GM12878 (cell line): ENCODE measurements at regions not wholly inside any gene's neighbourhood (a gene's known extent, or its start where the extent isn't known, plus 50 kb on each side); places are given as distances from the start of the nearest gene placed in this dataset.

Experiments
- ATAC-seq: fragments of 200-7000 bp; cut with Tn5 transposase; 3 replicates; pipeline ENCODE4 v1.9.1; 2020; ENCODE audit warnings: mild to moderate bottlenecking, moderate library complexity
- BruUV-seq: library from RNA; stranded (reverse); fragments of 400-500 nt; replicated peaks from 2 replicates; lab custom pipeline; 2021; lab: Mats Ljungman, UMichigan
- CTCF ChIA-PET: fragments of 300-600 bp; sonication (Branson Sonifier 250); formaldehyde crosslinking; extraction: SDS; loops from one replicate; lab custom pipeline; 2021; ENCODE audit warnings: inconsistent platforms; lab: Yijun Ruan, JAX
- POLR2A ChIA-PET: fragments of 350-600 bp; formaldehyde crosslinking; extraction: SDS; loops from one replicate; lab custom pipeline; 2021; ENCODE audit warnings: inconsistent platforms; lab: Charles Lee
- RAD21 ChIA-PET: fragments of 300-600 bp; sonication (Branson Sonifier 250); formaldehyde crosslinking; loops from one replicate; lab custom pipeline; 2023; ENCODE audit warnings: antibody characterized with exemption; ENCODE audit not compliant: unreplicated experiment; lab: Charles Lee
- SMC1A ChIA-PET: fragments of 300-600 bp; sonication (Branson Sonifier 250); formaldehyde crosslinking; loops from one replicate; lab custom pipeline; 2023; ENCODE audit not compliant: unreplicated experiment, uncharacterized antibody; lab: Charles Lee
- DNase-seq: peaks from one replicate; pipeline ENCODE4 v3.0.0-alpha.2; 2011; ENCODE audit warnings: low read depth, low spot score
- FAIRE-seq: peaks from 3 replicates; lab custom pipeline; 2011; peaks lifted over from hg19 to GRCh38; lab: Jason Lieb, UNC
- H2AFZ ChIP-seq: 2 replicates; pipeline ENCODE4 v1.6.0; 2011; ENCODE audit warnings: low read depth, low read length, control low read depth; ENCODE audit not compliant: control insufficient read depth
- H3K27ac ChIP-seq: 2 replicates; pipeline ENCODE4 v1.5.1; 2011; ENCODE audit warnings: control low read depth; ENCODE audit not compliant: control insufficient read depth, insufficient read depth
- H3K27me3 ChIP-seq, 2 experiments: replicated peaks in 1 of 2; 2 replicates each; pipeline versions ENCODE4 v1.6.0 to v1.6.1; 2011; ENCODE audit warnings: low read length in 1 of 2; ENCODE audit not compliant: control insufficient read depth in 2 of 2, insufficient read depth in 2 of 2
- H3K36me3 ChIP-seq, 2 experiments: 2 replicates each; pipeline ENCODE4 v1.5.1; 2011; ENCODE audit warnings: low read length in 1 of 2; ENCODE audit not compliant: control insufficient read depth in 2 of 2, insufficient read depth in 2 of 2
- H3K4me1 ChIP-seq: 2 replicates; pipeline ENCODE4 v1.6.1; 2011; ENCODE audit warnings: mild to moderate bottlenecking, low read length, moderate library complexity, mixed read lengths; ENCODE audit not compliant: control insufficient read depth, insufficient read depth
- H3K4me2 ChIP-seq: 2 replicates; pipeline ENCODE4 v1.6.0; 2011; ENCODE audit warnings: control low read depth; ENCODE audit not compliant: control insufficient read depth, insufficient read depth
- H3K4me3 ChIP-seq: fragments of 200-600 bp; sonication (generic); 2 replicates; pipeline ENCODE4 v1.5.1; 2016
- H3K79me2 ChIP-seq: 2 replicates; pipeline ENCODE4 v1.6.0; 2011; ENCODE audit warnings: low read length; ENCODE audit not compliant: control insufficient read depth, insufficient read depth
- H3K9ac ChIP-seq: 2 replicates; pipeline ENCODE4 v1.8.0; 2011; ENCODE audit warnings: low read length, control low read depth, mixed read lengths; ENCODE audit not compliant: control insufficient read depth, insufficient read depth
- H3K9me3 ChIP-seq: replicated peaks from 3 replicates; pipeline ENCODE4 v1.5.1; 2011; ENCODE audit warnings: mild to moderate bottlenecking, low read length; ENCODE audit not compliant: control insufficient read depth, insufficient read depth
- H4K20me1 ChIP-seq: 2 replicates; pipeline ENCODE4 v1.6.0; 2011; ENCODE audit not compliant: control insufficient read depth, insufficient read depth
- ESRRA ChIP-seq: IDR thresholded peaks from 2 replicates; pipeline ENCODE4 v1.6.1; 2012; ENCODE audit warnings: mild to moderate bottlenecking, low read length, improper control_type of control experiment
- GABPA ChIP-seq: IDR thresholded peaks from 2 replicates; pipeline ENCODE4 v1.6.1; 2014; ENCODE audit warnings: antibody characterized with exemption, low read depth, mild to moderate bottlenecking, inconsistent platforms
- RAD21 ChIP-seq: IDR thresholded peaks from 2 replicates; pipeline ENCODE4 v1.6.1; 2011; ENCODE audit warnings: mild to moderate bottlenecking, low read depth, low read length, moderate library complexity; ENCODE audit not compliant: insufficient read depth
- RBBP5 ChIP-seq: fragments of 200-600 bp; sonication (generic); conservative IDR thresholded peaks from 2 replicates; pipeline ENCODE4 v1.6.1; 2016
- SMC3 ChIP-seq: IDR thresholded peaks from 2 replicates; pipeline ENCODE4 v1.6.1; 2011; ENCODE audit warnings: low read length, improper control_type of control experiment, borderline replicate concordance
- WGBS: methylation state at CpG from one replicate; pipeline ENCODE4 v1.1.6; 2016; ENCODE audit warnings: low lambda C conversion rate; ENCODE audit not compliant: insufficient replicate concordance, insufficient coverage; ENCODE audit errors: missing lambda C conversion rate; 5-methylcytosine and 5-hydroxymethylcytosine counted together
- in situ Hi-C: fragments of 300-500 bp; cut with MboI; formaldehyde crosslinking; loops from 9 replicates; pipeline ENCODE4 v1.14.3; 2018; ENCODE audit warnings: mixed read lengths
- intact Hi-C: fragments of 100-400 bp; cut with micrococcal nuclease; formaldehyde crosslinking; loops from one replicate; pipeline ENCODE4 v1.14.2; 2022; ENCODE audit not compliant: unreplicated experiment
- TF ChIP-seq, protein P1 (sequence below): IDR thresholded peaks from 2 replicates; pipeline ENCODE4 v1.6.1; 2012; ENCODE audit warnings: mild to moderate bottlenecking, low read depth, low read length
- TF ChIP-seq, protein P2 (sequence below): fragments of 450-650 bp; IDR thresholded peaks from 2 replicates; pipeline ENCODE4 v1.6.1; 2017; ENCODE audit warnings: low read depth, mild to moderate bottlenecking, moderate library complexity
- TF ChIP-seq, protein P3 (sequence below), 3 experiments: IDR thresholded peaks in 2 of 3; conservative IDR thresholded peaks in 1 of 3; 2 replicates each; pipeline ENCODE4 v1.5.1; 2011; ENCODE audit warnings: low read depth in 3 of 3, low read length in 3 of 3, mild to moderate bottlenecking in 3 of 3, control low read depth in 2 of 3, moderate library complexity in 2 of 3, inconsistent platforms in 1 of 3, mixed read lengths in 1 of 3; ENCODE audit not compliant: control insufficient read depth in 2 of 3, insufficient read depth in 1 of 3; ENCODE audit errors: extremely low read depth in 1 of 3

DNA sequence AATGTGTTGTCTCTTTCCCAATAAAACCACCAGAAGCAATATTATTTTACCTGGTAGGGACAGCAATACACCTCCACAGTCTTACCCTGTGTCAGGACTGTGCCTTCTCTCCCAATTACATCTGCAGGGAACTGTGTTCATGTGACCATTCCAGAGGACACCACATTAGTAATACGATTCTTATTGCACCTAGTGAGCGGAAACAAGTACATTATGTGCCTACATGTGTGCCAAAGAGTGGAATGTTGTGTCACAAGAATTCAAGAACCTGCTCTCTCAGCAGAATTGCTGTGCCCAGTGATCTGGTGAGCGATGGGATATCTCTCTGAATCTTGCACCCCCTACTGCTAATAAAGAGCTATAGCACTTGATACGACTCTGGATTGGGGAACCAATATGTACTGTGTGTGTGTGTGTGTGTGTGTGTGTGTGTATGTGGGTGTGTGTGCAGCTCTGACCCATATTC is 57.4 kb upstream of the FOXC1 start:
- Histone ChIP-seq H3K27ac (no peak overlapping the region), H3K9me3 (no peaks in the 10 kb centered on the region; the same call in 2 of the 3 replicates), H3K9ac (no peak overlapping the region), H3K36me3 (no peaks in the 10 kb centered on the region), H3K27me3 (0 out of 4 replicates have a peak, but pooled peaks cover 0 to 3% of the 10 kb centered on the region in 2 experiments), H3K79me2 (no peaks in the 10 kb centered on the region), H2AFZ (no peak overlapping the region), H3K4me3 (no peak overlapping the region), H3K4me2 (no peak overlapping the region), H3K4me1 (peaks cover 9% of the 10 kb centered on the region), H4K20me1 (no peaks in the 10 kb centered on the region)
- TF ChIP-seq, protein P1, sequence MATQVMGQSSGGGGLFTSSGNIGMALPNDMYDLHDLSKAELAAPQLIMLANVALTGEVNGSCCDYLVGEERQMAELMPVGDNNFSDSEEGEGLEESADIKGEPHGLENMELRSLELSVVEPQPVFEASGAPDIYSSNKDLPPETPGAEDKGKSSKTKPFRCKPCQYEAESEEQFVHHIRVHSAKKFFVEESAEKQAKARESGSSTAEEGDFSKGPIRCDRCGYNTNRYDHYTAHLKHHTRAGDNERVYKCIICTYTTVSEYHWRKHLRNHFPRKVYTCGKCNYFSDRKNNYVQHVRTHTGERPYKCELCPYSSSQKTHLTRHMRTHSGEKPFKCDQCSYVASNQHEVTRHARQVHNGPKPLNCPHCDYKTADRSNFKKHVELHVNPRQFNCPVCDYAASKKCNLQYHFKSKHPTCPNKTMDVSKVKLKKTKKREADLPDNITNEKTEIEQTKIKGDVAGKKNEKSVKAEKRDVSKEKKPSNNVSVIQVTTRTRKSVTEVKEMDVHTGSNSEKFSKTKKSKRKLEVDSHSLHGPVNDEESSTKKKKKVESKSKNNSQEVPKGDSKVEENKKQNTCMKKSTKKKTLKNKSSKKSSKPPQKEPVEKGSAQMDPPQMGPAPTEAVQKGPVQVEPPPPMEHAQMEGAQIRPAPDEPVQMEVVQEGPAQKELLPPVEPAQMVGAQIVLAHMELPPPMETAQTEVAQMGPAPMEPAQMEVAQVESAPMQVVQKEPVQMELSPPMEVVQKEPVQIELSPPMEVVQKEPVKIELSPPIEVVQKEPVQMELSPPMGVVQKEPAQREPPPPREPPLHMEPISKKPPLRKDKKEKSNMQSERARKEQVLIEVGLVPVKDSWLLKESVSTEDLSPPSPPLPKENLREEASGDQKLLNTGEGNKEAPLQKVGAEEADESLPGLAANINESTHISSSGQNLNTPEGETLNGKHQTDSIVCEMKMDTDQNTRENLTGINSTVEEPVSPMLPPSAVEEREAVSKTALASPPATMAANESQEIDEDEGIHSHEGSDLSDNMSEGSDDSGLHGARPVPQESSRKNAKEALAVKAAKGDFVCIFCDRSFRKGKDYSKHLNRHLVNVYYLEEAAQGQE: no peak
- TF ChIP-seq, protein P2, sequence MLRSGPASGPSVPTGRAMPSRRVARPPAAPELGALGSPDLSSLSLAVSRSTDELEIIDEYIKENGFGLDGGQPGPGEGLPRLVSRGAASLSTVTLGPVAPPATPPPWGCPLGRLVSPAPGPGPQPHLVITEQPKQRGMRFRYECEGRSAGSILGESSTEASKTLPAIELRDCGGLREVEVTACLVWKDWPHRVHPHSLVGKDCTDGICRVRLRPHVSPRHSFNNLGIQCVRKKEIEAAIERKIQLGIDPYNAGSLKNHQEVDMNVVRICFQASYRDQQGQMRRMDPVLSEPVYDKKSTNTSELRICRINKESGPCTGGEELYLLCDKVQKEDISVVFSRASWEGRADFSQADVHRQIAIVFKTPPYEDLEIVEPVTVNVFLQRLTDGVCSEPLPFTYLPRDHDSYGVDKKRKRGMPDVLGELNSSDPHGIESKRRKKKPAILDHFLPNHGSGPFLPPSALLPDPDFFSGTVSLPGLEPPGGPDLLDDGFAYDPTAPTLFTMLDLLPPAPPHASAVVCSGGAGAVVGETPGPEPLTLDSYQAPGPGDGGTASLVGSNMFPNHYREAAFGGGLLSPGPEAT: no peak
- no peak for TF ChIP-seq ESRRA
- peak; percentile 54 for TF ChIP-seq RAD21
- TF ChIP-seq, protein P3, sequence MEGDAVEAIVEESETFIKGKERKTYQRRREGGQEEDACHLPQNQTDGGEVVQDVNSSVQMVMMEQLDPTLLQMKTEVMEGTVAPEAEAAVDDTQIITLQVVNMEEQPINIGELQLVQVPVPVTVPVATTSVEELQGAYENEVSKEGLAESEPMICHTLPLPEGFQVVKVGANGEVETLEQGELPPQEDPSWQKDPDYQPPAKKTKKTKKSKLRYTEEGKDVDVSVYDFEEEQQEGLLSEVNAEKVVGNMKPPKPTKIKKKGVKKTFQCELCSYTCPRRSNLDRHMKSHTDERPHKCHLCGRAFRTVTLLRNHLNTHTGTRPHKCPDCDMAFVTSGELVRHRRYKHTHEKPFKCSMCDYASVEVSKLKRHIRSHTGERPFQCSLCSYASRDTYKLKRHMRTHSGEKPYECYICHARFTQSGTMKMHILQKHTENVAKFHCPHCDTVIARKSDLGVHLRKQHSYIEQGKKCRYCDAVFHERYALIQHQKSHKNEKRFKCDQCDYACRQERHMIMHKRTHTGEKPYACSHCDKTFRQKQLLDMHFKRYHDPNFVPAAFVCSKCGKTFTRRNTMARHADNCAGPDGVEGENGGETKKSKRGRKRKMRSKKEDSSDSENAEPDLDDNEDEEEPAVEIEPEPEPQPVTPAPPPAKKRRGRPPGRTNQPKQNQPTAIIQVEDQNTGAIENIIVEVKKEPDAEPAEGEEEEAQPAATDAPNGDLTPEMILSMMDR (IDR thresholded peaks at IDR 0.05 in 2 of 3, conservative IDR thresholded peaks at IDR 0.05 in 1 of 3; ENCODE audit: control insufficient read depth in 2 of 3, extremely low read depth in 1 of 3, insufficient read depth in 1 of 3, low read depth in 3 of 3, low read length in 3 of 3): peak; percentile 23 to 52 (median 44); a peak in 4 of 6 replicates
- no peak for TF ChIP-seq GABPA
- TF ChIP-seq RBBP5: no peak
- peak; percentile 15; the same call in 1 of the 2 replicates for TF ChIP-seq SMC3
- no TSS peak for BruUV-seq
- ChIA-PET SMC1A (interaction anchor here (0.8 to 1.7 kb wide), 5 partner anchors 10 to 128 kb away, joined by 3 to 8 read pairs (median 3); no protein-coding TSS in a partner anchor), RAD21 (interaction anchor here (0.6 to 1.9 kb wide), 5 partner anchors 22 to 961 kb away, joined by 3 to 6 read pairs (median 3); no protein-coding TSS in a partner anchor), POLR2A (no interaction called here), CTCF (interaction anchor here (0.6 to 3.3 kb wide), 24 partner anchors 9 to 782 kb away, joined by 3 to 18 read pairs (median 4); no protein-coding TSS in a partner anchor)
- intact Hi-C loops (loop anchor here (5.0 kb wide), 1 partner anchor 115 kb away; no protein-coding TSS in a partner anchor), in situ Hi-C loops (no loop called here)
- no peak for DNase-seq
- FAIRE-seq: no peak
- WGBS: 28% methylated on average over 4 of the region's 4 CpGs
- ATAC-seq: peak; percentile 40
